GM12865 (cell line): ENCODE measurements at regions not wholly inside any gene's neighbourhood (a gene's known extent, or its start where the extent isn't known, plus 50 kb on each side); places are given as distances from the start of the nearest gene placed in this dataset.

Experiments
- DNase-seq: peaks from one replicate; pipeline ENCODE4 v3.0.0; 2010; ENCODE audit warnings: low read depth
- H3K4me3 ChIP-seq: 2 replicates; pipeline ENCODE4 v1.5.1; 2011; ENCODE audit warnings: mild to moderate bottlenecking, low read depth, low read length, control low read depth
- CTCF ChIP-seq: IDR thresholded peaks from 2 replicates; pipeline ENCODE4 v1.5.1; 2011; ENCODE audit warnings: low read length, control low read depth, low read depth, inconsistent platforms; ENCODE audit not compliant: insufficient read depth; ENCODE audit errors: missing control alignments

GRCh38 chr7:98467570-98468312 lies 66.9 kb upstream of the BAIAP2L1 start:
- TF ChIP-seq CTCF = no peak
- no peak for DNase-seq
- H3K4me3 ChIP-seq = no peak overlapping the region

GRCh38 chr7:98465022-98465421 lies 64.1 kb upstream of the BAIAP2L1 start:
- no peak for DNase-seq
- TF ChIP-seq CTCF = no peak
- no peak overlapping the region for H3K4me3 ChIP-seq

- DNase-seq = no peak
- no peak for TF ChIP-seq CTCF
These were observed 63.7 kb upstream of the BAIAP2L1 start for GRCh38 chr7:98464558-98464940.

GRCh38 chr7:98463837-98464557 lies 63.1 kb upstream of the BAIAP2L1 start:
- TF ChIP-seq CTCF = no peak

More at GRCh38 chr7:98464558-98464940, 63.7 kb upstream of the BAIAP2L1 start:
- no peak overlapping the region for H3K4me3 ChIP-seq

GRCh38 chr7:98462911-98463633 lies 62.2 kb upstream of the BAIAP2L1 start:
- no peak for TF ChIP-seq CTCF
- no peak overlapping the region for H3K4me3 ChIP-seq
- no peak for DNase-seq

More at GRCh38 chr7:98463837-98464557, 63.1 kb upstream of the BAIAP2L1 start:
- DNase-seq = no peak
- no peak overlapping the region for H3K4me3 ChIP-seq

GRCh38 chr7:98460902-98461301 lies 60.0 kb upstream of the BAIAP2L1 start:
- DNase-seq = no peak
- no peak for TF ChIP-seq CTCF
- H3K4me3 ChIP-seq = no peak overlapping the region
